ENCODE measurements at regions not wholly inside any gene's neighbourhood (a gene's known extent, or its start where the extent isn't known, plus 50 kb on each side); places are given as distances from the start of the nearest gene placed in this dataset.
"Not testable (repeated sequence)": the region's sequence is repeated elsewhere in the genome, so short reads cannot be mapped to it uniquely, and the experiment has no call there.

GRCh38 chr18:1370552-1370951 is 465.9 kb downstream of the ADCYAP1 start:
- no peak for ATAC-seq
- no peak for TF ChIP-seq RARB (CRISPR knock-in tag; IDR thresholded peaks at IDR 0.05)

DNA sequence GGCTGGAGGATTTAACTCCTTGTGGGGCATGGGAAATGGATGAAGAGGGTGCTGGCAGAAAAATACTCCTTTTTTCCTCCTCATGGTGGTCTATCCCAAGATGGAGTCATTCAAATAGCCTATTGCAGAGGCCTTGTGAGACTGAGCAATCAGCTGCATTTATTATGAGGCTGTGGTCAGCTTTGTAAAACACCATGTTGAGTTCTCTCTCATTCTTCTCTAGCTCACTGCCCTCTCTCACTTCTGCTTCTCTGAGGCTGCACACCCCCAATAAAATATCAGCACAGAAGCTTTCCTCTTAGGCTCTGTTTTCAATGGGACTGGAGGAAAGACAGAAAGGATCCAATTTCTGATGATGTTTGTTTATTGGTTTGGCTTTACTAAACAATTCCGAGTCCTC is 467.1 kb downstream of the ADCYAP1 start:
- no peak for ATAC-seq
- TF ChIP-seq, protein P1, sequence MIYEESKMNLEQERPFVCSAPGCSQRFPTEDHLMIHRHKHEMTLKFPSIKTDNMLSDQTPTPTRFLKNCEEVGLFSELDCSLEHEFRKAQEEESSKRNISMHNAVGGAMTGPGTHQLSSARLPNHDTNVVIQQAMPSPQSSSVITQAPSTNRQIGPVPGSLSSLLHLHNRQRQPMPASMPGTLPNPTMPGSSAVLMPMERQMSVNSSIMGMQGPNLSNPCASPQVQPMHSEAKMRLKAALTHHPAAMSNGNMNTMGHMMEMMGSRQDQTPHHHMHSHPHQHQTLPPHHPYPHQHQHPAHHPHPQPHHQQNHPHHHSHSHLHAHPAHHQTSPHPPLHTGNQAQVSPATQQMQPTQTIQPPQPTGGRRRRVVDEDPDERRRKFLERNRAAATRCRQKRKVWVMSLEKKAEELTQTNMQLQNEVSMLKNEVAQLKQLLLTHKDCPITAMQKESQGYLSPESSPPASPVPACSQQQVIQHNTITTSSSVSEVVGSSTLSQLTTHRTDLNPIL (CRISPR knock-in tag; IDR thresholded peaks at IDR 0.05; ENCODE audit: low read depth) = no peak
- TF ChIP-seq ARNTL (CRISPR knock-in tag; IDR thresholded peaks at IDR 0.05; ENCODE audit: borderline replicate concordance, low read depth) (no peak), ZNF8 (CRISPR knock-in tag; IDR thresholded peaks at IDR 0.05) (no peak), PATZ1 (CRISPR knock-in tag; IDR thresholded peaks at IDR 0.05; ENCODE audit: borderline replicate concordance) (no peak)

- no peak for TF ChIP-seq ARNTL (CRISPR knock-in tag; IDR thresholded peaks at IDR 0.05; ENCODE audit: borderline replicate concordance, low read depth)
- no peak for TF ChIP-seq OSR1 (CRISPR knock-in tag; IDR thresholded peaks at IDR 0.05)
- TF ChIP-seq ZNF8 (CRISPR knock-in tag; IDR thresholded peaks at IDR 0.05) = no peak
- no peak for ATAC-seq
Measured at GRCh38 chr18:1383465-1383864, 478.8 kb downstream of the ADCYAP1 start.

- ATAC-seq = not testable (repeated sequence)
Measured at GRCh38 chr18:1388468-1388867, 483.8 kb downstream of the ADCYAP1 start.

GRCh38 chr18:1392046-1392445 is 487.4 kb downstream of the ADCYAP1 start:
- no peak for TF ChIP-seq CSDC2 (CRISPR knock-in tag; IDR thresholded peaks at IDR 0.05)
- TF ChIP-seq TOX (CRISPR knock-in tag; IDR thresholded peaks at IDR 0.05; ENCODE audit: borderline replicate concordance) = no peak
- TF ChIP-seq, protein P2, sequence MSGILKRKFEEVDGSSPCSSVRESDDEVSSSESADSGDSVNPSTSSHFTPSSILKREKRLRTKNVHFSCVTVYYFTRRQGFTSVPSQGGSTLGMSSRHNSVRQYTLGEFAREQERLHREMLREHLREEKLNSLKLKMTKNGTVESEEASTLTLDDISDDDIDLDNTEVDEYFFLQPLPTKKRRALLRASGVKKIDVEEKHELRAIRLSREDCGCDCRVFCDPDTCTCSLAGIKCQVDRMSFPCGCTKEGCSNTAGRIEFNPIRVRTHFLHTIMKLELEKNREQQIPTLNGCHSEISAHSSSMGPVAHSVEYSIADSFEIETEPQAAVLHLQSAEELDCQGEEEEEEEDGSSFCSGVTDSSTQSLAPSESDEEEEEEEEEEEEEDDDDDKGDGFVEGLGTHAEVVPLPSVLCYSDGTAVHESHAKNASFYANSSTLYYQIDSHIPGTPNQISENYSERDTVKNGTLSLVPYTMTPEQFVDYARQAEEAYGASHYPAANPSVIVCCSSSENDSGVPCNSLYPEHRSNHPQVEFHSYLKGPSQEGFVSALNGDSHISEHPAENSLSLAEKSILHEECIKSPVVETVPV (CRISPR knock-in tag; IDR thresholded peaks at IDR 0.05) = no peak
- TF ChIP-seq, protein P3, sequence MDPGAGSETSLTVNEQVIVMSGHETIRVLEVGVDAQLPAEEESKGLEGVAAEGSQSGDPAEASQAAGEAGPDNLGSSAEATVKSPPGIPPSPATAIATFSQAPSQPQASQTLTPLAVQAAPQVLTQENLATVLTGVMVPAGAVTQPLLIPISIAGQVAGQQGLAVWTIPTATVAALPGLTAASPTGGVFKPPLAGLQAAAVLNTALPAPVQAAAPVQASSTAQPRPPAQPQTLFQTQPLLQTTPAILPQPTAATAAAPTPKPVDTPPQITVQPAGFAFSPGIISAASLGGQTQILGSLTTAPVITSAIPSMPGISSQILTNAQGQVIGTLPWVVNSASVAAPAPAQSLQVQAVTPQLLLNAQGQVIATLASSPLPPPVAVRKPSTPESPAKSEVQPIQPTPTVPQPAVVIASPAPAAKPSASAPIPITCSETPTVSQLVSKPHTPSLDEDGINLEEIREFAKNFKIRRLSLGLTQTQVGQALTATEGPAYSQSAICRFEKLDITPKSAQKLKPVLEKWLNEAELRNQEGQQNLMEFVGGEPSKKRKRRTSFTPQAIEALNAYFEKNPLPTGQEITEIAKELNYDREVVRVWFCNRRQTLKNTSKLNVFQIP (CRISPR knock-in tag; IDR thresholded peaks at IDR 0.05; ENCODE audit: borderline replicate concordance, low read depth) = no peak
- TF ChIP-seq ZNF565 (CRISPR knock-in tag; conservative IDR thresholded peaks at IDR 0.05; ENCODE audit: low read depth) = no peak
- no peak for TF ChIP-seq OSR1 (CRISPR knock-in tag; IDR thresholded peaks at IDR 0.05)
- TF ChIP-seq TCF4 (CRISPR knock-in tag; IDR thresholded peaks at IDR 0.05; ENCODE audit: borderline replicate concordance) = no peak
- TF ChIP-seq RARB (CRISPR knock-in tag; IDR thresholded peaks at IDR 0.05) = no peak
- TF ChIP-seq ZNF70 (CRISPR knock-in tag; IDR thresholded peaks at IDR 0.05) = no peak
- no peak for TF ChIP-seq PATZ1 (CRISPR knock-in tag; IDR thresholded peaks at IDR 0.05; ENCODE audit: borderline replicate concordance)
- TF ChIP-seq ZFP3 (CRISPR knock-in tag; IDR thresholded peaks at IDR 0.05) = no peak
- no peak for TF ChIP-seq ZC3H10 (CRISPR knock-in tag; IDR thresholded peaks at IDR 0.05)
- no peak for TF ChIP-seq ISL1 (CRISPR knock-in tag; IDR thresholded peaks at IDR 0.05)
- no peak for TF ChIP-seq GLIS3 (CRISPR knock-in tag; IDR thresholded peaks at IDR 0.05)
- no peak for TF ChIP-seq PPARA (CRISPR knock-in tag; IDR thresholded peaks at IDR 0.05; ENCODE audit: borderline replicate concordance)
- TF ChIP-seq ARNTL (CRISPR knock-in tag; IDR thresholded peaks at IDR 0.05; ENCODE audit: borderline replicate concordance, low read depth) = no peak
- TF ChIP-seq ZNF8 (CRISPR knock-in tag; IDR thresholded peaks at IDR 0.05) = no peak
- TF ChIP-seq, protein P1 (CRISPR knock-in tag; IDR thresholded peaks at IDR 0.05; ENCODE audit: low read depth) = no peak
- ATAC-seq = no peak

Data from SK-N-SH treated with all-trans-retinoic acid at 6 μM for 48 hours (cell line).